Activated CD4-positive, alpha-beta T cell treated with anti-CD3 and anti-CD28 coated beads for 4 hours (primary cell): ENCODE measurements at regions not wholly inside any gene's neighbourhood (a gene's known extent, or its start where the extent isn't known, plus 50 kb on each side); places are given as distances from the start of the nearest gene placed in this dataset.
"Not testable (repeated sequence)": the region's sequence is repeated elsewhere in the genome, so short reads cannot be mapped to it uniquely, and the experiment has no call there.

ENCODE experiments used
- DNase-seq, 2 donors: peaks; one replicate each; pipeline ENCODE4 v3.0.0-alpha.2; 2020

DNA sequence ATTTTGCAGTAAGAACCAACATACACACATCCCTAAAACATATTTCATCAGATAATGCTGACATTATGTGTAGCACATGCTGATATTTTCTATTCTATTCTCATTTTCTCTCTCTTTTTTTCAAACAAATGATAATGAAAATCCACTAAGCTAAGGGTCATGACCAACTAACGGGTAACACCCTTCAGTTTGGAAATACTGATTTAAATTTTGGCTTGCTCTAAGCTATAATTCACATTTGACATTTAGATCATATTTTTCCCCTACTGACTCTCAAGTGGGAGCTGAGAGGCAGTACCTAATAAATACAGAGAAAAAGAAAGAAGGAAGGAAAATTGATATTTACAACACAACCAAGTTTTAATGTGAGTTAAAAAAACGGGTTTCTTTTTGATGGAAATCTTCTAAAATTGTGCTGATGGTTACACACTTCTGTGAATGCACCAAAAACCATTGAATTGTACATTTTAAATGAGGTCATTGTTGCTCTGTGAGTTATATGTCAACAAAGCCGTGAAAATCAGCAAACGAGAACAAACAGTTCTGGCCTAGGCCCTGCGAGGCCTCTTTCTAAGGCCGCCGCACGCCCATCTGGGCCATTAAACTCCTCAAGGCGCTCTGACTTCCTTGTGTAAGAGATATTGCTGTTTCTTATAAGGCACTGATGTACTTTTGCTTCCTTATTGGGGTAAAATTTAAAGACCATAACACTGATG is 124.2 kb downstream of the GALR1 start:
- no peak for DNase-seq

DNA sequence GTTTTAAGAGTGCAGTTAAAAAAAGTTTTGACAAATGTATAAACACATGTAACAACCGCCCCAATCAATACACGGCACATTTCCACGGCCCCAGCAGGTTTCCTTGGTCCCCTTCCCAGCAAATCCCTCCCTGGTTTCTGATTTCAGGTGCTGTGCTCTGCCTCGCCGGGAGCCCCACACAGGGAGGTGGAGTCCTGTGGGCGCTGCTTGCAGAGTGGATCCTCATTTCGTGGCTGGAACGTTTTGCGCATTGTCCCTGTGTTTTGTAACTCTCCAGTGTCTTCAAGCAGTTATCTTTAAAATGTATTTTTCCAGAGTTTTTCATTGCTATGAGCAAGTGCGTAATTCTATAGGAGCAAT is 124.8 kb downstream of the GALR1 start:
- DNase-seq, result no peak

DNA sequence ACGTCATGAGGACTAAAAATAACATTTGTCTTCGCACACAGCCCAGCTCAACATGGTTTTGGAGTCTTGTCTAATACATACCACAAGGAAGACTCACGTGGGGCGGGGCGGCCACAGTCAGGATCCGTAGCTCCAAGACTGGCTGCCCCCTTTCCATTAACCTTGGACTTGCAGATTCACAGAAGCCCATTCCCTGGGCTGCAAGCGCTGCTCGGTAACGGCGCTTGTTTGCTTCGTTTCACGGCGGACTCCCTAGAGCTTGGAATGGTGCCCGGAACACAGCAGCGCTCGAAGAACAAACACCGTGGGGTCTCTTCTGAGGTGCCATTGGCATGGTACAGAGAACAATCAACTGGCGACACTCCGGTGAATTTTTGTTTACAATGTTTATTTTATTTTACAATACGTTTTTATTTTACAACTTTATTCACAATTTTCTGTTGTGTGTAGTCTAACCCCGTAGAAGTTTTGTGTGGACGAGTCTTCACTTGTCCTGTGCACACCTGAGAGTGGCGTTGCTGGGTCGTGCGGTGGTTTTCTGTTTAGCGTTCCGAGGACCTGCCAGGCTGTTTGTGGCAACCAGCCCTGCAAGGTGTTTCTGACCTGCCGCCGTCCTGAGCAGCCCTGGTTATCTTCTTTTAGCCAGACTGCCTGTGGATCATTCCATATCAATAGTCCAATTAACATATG is 126.5 kb downstream of the GALR1 start:
- no peak for DNase-seq

DNA sequence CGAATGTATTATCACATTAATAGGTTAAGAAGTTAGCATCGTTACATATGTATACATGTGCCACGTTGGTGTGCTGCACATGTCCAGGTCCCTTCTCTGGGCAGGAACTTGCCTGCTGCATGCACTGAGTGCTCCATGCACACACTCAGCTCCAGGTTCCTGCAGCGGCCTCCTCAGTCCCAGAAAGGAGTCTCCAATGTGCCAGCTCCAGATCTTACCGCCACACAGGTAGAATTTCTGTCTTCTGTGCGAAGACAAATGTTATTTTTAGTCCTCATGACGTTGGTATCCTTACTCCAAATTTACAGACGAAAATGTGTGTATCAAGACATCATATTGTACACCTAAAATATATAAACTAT is 127.1 kb downstream of the GALR1 start:
- DNase-seq, result no peak

DNA sequence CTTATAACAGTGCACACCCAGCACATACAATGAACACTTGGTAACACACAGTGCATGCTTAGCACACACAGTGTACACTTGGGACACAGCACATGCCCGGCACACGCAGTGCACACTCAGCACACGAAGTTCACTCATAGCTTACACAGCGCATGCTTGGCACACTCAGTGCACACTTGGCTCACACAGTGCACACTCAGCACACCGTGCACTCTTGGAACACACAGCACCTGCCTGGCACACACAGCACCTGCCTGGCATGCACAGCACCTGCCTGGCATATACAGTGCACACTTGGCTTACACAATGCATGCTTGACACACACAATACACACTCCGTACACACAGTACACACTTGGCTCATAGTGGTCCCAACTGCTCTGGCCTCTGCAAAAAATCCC is 128.2 kb downstream of the GALR1 start:
- DNase-seq, result no peak

DNA sequence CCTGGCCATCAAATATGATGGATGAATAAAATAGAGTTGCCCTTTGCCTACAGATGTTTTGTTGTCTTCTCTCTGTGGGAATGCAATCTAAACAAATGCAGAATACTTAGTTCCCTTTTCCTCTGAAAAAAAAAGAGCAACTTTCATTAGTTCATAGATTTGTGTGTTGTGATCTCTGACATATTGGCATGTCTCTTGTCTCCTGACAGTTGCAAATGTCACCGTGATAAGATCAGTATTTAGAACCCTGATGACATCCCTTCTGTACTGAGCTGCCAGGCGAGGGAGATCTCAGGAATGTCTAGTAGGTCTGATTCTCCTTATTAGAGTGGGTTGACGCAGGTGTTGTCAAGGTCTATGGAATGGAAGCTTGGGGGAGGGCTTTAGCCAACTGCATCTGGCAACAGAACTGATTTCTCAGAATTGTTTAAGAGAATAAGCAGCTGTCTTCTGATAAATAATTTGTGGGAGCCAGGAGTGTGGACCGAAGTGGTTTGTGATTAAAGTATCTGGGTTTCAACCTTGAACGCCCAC is 130.4 kb downstream of the GALR1 start:
- no peak for DNase-seq

DNA sequence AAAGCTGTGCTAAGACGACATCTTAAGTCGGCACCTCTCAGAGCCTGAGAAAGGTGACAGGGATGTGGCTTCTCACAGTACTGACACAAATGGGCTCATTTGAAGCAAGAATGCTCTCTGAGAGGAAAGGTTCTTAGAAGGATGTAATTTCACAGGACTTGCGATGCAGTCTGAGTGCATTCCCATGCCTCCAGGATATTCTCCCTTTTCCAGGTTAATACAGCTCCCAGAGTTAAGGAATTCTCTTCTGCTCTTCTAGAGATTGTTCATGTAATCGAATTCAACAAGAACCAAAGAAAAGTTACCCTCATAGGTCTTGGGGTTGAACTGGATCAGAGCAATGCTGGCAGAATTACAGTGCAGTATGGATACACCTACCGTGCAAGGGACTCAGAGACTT is 131.0 kb downstream of the GALR1 start:
- no peak for DNase-seq

DNA sequence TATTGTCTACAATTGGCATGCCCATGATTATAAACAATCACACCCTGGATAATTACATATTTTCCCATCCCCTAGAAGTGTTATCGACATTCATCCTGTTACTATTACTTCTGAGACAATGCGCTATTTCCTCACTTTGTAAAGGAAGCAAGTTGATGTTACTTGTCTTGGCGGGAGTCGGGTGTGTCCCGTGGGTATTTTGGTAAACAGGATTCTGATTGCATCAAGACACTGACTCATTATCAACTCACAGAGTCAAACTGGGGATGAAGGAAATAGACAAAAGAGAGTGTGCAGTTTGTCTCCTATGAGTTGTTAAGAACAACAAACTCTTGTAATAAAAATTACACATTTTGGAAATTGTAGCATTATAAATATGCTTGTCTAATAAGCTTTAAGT is 142.7 kb downstream of the GALR1 start:
- DNase-seq, result no peak

DNA sequence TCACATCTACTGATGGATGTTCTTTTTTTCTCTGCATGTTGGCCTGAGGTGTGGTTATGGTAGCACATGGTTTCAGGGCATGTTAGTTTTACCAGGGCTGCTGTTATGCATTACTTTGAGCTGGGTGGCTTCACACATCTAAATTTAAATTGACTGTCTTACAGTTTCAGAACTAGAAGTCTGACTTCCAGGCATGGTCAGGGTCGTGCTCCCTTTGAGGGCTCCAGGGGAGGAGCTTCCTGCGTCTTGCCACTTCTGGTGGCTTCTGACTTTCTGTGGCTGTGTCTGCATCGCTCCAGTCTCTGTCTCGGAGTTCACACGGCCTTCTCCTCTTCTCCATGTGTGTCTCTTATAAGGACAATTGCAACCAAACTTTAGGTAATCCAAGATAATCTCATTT is 143.9 kb downstream of the GALR1 start:
- no peak for DNase-seq

DNA sequence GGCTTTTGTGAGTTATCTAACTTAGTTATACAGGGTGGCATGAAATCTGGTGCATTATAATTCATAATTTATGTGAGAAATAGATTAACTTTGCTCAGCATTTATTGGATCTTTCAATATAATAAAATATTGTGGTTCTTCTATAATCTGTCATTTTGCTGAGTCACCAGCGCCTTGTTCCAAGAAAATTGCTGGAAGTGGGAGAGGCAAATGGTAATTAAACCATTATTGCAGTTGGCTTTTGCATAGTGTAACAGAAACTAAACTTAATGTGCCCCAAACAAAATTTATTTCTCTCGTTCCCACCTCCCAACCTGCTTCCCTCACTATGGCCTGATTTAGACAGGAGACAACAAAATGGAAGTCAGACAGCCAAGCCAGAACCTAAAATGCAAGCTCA is 146.3 kb downstream of the GALR1 start:
- no peak for DNase-seq

DNA sequence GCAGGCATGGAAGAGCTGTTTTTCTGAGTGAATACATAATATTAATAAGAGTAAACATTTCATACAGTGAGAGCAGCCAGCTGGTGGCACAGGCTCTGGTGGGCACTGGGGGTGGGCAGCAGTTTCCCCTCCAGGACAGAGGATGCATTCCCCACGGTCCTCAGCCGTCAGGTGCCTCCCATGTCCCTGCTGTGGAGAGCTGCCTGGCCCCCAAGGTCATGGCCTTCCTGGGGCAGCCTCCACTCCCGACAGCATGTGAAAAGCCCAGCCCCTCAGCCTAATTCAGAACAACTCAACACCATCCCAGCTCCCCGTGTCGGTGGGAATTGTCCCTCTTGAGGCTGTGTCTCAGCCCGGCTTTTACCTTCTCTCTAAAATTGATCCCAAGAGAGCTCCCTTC is 147.4 kb downstream of the GALR1 start:
- DNase-seq, result no peak

DNA sequence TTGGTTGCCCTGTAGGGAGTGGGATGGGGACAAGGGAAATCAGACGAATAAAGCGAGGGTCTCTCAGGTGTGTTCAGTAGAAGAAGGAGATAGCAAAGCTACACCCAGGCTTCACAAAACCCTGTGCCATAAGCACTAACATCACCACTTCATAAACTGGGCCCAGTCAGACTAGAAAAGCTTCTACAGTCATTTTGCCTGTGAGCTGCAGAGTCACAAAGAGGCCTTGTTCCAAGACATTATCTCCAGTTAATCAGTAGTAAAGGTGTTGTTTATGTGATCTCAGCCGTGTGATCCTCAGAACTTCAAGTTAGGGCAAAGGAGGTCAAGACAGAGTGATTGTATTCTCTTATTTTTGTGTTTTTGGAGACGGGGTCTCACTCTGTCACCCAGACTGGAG is 148.0 kb downstream of the GALR1 start:
- no peak for DNase-seq

DNA sequence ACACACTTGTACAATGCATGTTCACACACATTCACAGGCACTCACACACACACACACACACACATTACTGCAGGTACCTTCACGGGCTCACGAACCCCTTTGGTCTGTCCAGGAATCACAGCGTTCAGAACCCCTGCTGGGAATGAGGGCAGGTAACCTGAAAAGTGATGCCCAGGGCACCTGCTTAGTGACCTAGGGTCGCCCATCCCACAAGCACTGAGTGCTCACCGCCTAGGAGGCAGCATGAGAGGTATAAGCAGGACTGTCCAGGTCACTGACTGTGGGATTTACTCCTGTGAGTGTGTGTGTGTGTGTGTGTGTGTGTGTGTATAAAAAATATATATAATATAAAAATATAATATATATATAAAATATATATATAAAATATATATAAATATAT is 150.9 kb downstream of the GALR1 start:
- no peak for DNase-seq

DNA sequence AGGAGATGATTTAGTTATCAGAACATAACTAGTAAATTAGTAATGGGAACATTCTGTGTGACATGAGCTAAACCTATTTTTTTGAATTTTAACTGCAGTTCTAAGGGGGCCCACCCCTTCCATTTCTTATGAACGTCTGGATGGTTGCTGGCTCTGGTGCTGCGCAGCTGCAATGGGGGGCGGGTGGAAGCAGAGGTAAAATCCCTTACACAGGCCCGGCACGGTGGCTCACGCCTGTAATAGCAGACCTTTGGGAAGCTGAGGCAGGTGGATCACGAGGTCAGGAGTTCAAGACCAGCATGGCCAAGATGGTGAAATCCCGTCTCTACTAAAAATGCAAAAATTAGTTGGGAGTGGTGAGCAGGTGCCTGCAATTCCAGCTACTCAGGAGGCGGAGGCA is 151.5 kb downstream of the GALR1 start:
- no peak for DNase-seq

DNA sequence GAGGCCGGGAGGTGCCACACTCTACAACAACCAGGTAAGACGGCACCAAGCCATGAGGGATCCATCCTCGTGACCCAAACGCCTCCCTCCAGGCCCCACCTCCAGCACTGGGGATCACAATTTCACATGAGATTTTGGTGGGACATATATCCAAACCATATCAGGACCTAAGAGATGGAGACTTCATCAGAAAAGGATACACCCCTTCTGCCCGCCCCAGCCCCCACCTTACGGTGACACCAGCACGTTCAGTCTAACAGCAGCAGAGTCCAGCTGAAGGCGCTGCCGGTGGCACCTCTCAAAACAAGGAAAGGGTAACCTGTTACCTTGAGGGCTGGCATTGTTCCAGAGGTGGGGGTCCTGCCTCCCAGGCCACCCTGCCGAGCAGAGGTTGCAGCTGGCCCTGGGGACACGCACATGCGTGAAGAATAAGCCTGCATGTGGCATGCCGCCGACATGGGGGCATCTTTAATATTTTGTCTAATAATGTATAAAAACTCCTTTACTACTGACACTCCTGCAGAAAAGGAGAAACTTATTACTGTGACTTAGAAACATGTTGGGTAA is 154.4 kb downstream of the GALR1 start:
- DNase-seq, result no peak

DNA sequence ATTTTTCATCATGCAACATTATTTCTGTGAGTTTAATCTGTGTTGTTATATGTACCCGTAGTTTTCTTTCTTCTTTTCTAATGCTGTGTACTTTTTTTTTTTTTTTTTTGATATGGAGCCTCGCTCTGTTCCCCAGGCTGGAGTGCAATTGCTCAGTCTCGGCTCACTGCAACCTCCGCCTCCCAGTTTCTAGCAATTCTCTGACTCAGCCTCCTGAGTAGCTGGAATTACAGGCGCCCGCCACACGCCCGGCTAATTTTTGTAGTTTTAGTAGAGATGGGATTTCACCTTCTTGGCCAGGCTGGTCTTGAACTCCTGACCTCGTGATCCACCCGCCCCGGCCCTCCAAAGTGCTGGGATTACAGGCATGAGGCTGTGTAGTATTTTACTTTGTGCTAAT is 155.4 kb downstream of the GALR1 start:
- DNase-seq, result no peak

DNA sequence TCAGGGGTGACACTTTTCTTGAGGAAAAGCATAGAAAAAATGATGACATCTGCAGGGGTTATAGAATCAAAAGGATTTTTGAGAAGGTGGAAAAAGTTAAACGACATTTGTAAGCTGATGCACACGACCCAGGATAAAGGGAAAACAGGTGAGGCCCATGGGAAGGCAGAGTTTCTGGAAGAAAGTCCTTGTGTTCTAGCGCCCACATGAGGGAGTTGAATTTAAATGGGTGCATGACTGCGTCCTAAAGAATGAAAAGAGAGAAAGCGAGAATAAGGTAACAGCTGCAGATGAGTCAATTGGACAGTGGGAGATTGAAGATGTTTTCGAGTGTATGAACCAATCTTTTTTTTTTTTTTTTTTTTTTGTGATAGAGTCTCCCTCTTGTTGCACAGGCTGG is 158.1 kb downstream of the GALR1 start:
- no peak for DNase-seq

DNA sequence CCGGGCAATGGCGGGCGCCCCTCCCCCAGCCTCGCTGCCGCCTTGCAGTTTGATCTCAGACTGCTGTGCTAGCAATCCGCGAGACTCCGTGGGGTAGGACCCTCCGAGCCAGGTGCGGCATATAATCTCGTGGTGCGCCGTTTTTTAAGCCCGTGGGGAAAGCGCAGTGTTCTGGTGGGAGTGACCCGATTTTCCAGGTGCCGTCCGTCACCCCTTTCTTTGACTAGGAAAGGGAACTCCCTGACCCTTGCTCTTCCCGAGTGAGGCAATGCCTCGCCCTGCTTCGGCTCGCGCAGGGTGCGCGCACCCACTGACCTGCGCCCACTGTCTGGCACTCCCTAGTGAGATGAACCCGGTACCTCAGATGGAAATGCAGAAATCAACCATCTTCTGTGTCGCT is 171.9 kb downstream of the GALR1 start:
- DNase-seq, result not testable (repeated sequence)

DNA sequence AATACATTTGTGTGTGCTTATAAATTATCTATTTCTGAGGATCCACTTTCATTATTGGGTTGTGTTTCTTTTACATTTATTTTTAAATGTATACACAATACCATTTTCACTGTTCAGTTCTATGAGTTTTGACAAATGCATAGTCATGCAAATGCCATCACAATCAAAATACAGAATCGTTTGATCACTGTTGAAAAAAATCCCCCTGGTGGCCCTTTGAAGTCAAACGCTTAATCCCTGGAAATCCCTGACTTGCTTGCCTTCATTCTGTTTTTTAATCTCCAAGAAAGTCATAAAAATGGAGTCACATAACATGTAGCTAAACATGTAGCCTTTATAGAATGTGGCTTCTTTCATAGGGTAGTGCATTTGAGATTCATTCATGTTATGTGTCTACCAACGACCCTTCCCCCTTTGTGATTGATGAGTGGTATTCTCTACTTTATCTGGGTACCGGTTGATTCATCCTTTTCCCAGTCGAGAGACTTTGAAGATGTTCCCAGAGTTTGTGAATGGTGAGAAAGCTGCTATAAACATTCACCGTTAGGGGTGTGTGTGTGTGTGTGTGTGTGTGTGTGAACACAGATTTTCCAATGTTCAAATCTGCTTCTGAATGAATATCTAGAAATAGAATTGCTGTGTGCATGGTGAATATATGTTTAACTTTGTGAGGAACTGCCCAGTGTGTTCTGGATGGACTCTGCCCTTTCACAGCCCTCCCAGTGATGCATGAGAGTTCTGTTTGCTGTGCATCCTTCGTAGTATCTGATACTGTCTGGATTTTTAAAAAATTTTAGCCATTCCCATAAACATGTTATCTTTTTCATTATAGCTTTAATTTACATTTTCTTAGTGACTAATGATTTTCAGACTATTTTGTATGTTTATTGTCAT is 173.6 kb downstream of the GALR1 start:
- no peak for DNase-seq

DNA sequence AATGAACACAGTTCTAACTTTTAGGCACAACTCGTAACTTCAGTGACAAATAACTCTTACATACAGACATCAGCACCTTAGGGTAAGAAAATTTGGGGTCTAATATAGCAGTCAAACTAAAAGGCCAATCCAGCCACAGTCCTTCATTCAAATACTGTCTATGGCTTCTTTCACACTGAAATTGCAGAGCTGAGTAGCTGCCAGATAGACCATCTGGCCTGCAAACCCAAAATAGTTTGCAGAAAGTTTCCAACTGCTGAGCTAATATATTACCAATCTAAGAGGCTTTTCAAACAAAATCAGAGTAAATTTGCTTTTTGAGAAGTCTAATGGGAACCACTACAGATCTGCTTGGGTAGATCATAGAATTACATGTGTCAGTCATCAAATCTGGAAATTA is 183.4 kb downstream of the GALR1 start:
- no peak for DNase-seq

DNA sequence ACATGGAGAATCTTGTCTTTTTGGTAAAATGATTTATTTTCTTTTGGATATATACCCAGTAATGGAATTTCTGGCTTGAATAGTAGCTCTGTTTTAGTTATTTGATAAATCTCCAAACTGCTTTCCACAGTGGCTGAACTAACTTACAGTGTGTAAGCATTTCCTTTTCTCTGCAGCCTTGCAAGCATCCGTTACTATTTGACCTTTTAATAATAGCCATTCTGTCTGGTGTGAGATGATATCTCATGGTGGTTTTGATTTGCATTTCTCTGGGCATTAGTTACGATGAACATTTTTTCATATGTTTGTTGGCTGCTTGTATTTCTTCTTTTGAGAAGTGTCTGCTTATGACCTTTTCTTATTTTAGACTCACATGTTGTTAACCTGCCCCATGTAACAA is 190.2 kb downstream of the GALR1 start:
- DNase-seq, result no peak

DNA sequence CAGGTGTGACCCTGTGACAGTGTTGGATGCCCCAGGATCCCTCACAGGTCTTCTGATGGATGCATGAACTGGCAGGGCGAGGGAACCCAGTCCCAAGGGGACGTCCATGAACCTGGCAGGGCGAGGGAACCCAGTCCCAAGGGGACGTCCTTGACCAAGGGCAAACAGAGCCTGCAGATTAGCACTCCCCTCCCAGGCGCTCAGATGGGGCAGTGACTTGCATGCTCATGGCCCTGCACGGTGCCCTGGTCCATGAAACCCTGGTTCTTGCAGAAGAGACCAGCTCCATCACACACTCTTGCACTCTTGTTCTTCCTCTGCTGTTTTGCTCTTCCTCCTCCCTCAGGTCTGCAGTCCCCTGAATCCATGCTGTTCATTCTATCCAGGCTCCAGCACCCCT is 192.7 kb downstream of the GALR1 start:
- DNase-seq, result no peak

DNA sequence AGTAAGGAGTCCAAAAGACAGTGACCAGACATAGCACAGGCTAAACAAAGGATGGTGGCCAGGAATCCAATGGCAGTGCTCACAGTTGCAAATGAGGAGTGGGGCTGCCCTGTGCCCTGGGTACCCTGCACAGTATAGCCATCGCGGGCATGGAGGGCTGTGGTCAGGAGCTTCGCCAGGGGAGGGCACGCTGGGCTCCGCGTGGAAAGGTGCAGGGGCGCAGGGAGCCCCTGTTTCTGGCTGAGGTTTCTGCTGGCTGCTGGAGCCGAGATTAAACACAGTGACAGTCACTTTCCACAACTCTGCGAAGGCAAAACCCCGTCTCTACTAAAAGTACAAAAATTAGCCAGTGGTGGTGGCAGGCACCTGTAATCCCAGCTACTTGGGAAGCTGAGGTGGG is 194.7 kb downstream of the GALR1 start:
- no peak for DNase-seq

DNA sequence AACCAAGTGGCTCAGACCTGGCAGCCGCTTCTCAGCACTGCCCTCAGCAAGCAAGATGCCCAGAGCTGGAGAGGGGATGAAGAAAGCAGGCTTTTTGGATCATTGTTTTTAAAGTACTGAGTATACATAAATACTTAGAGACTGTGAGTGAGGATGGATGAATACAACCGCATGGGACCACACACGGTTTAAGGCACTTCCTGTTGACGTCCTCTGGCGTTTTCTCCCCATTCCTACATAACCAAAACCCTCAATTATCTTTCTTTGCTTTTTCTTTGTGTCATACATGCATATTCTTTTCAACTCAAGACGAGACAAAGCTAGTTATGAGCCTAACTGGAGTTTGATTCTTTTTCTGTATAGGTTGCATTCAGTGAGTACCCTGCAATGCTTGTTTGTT is 198.4 kb downstream of the GALR1 start:
- no peak for DNase-seq
